ENCODE measurements at regions not wholly inside any gene's neighbourhood (a gene's known extent, or its start where the extent isn't known, plus 50 kb on each side); places are given as distances from the start of the nearest gene placed in this dataset.

DNA sequence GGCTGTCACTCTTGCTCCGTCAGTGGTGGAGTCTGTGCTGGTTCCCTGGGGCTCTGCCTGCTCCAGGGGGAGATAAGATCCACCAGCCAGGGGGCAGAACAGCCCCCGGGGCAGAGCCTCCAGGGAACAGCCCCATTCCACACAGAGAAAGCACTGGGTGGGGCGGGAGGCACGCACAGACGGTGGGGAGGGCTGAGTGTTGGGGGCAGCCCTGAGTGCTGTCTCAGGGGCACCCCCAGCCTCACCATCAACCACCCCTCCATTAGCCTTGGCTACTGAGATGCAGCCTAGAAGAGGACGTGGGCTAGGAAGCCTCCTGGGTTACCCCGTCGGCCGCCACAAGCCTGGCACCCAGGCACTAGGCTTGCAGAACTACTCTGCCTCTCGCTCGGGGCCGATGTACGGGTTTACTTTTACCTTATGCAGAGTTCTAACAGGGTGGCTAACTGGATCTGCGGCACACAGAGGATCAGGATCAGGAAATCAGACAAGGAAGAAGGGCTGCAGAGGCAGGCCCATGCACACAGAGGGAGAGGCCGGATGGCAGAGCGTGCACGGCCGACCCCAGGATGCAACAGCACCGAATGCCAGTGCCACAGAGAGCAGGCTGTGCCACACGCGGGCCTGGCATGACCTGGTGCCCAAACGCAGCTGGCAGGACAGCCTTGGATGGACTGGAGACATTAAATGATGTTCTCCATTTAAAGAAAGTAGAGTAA is 140.5 kb downstream of the CTTN start:
- TF ChIP-seq, protein P1, sequence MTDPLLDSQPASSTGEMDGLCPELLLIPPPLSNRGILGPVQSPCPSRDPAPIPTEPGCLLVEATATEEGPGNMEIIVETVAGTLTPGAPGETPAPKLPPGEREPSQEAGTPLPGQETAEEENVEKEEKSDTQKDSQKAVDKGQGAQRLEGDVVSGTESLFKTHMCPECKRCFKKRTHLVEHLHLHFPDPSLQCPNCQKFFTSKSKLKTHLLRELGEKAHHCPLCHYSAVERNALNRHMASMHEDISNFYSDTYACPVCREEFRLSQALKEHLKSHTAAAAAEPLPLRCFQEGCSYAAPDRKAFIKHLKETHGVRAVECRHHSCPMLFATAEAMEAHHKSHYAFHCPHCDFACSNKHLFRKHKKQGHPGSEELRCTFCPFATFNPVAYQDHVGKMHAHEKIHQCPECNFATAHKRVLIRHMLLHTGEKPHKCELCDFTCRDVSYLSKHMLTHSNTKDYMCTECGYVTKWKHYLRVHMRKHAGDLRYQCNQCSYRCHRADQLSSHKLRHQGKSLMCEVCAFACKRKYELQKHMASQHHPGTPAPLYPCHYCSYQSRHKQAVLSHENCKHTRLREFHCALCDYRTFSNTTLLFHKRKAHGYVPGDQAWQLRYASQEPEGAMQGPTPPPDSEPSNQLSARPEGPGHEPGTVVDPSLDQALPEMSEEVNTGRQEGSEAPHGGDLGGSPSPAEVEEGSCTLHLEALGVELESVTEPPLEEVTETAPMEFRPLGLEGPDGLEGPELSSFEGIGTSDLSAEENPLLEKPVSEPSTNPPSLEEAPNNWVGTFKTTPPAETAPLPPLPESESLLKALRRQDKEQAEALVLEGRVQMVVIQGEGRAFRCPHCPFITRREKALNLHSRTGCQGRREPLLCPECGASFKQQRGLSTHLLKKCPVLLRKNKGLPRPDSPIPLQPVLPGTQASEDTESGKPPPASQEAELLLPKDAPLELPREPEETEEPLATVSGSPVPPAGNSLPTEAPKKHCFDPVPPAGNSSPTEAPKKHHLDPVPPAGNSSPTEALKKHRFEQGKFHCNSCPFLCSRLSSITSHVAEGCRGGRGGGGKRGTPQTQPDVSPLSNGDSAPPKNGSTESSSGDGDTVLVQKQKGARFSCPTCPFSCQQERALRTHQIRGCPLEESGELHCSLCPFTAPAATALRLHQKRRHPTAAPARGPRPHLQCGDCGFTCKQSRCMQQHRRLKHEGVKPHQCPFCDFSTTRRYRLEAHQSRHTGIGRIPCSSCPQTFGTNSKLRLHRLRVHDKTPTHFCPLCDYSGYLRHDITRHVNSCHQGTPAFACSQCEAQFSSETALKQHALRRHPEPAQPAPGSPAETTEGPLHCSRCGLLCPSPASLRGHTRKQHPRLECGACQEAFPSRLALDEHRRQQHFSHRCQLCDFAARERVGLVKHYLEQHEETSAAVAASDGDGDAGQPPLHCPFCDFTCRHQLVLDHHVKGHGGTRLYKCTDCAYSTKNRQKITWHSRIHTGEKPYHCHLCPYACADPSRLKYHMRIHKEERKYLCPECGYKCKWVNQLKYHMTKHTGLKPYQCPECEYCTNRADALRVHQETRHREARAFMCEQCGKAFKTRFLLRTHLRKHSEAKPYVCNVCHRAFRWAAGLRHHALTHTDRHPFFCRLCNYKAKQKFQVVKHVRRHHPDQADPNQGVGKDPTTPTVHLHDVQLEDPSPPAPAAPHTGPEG (CRISPR knock-in tag; IDR thresholded peaks at IDR 0.05) = no peak
- TF ChIP-seq, protein P2, sequence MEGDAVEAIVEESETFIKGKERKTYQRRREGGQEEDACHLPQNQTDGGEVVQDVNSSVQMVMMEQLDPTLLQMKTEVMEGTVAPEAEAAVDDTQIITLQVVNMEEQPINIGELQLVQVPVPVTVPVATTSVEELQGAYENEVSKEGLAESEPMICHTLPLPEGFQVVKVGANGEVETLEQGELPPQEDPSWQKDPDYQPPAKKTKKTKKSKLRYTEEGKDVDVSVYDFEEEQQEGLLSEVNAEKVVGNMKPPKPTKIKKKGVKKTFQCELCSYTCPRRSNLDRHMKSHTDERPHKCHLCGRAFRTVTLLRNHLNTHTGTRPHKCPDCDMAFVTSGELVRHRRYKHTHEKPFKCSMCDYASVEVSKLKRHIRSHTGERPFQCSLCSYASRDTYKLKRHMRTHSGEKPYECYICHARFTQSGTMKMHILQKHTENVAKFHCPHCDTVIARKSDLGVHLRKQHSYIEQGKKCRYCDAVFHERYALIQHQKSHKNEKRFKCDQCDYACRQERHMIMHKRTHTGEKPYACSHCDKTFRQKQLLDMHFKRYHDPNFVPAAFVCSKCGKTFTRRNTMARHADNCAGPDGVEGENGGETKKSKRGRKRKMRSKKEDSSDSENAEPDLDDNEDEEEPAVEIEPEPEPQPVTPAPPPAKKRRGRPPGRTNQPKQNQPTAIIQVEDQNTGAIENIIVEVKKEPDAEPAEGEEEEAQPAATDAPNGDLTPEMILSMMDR (CRISPR knock-in tag; IDR thresholded peaks at IDR 0.05) = no peak
- TF ChIP-seq ZNF891 (CRISPR knock-in tag; IDR thresholded peaks at IDR 0.05) = no peak
- TF ChIP-seq, protein P3, sequence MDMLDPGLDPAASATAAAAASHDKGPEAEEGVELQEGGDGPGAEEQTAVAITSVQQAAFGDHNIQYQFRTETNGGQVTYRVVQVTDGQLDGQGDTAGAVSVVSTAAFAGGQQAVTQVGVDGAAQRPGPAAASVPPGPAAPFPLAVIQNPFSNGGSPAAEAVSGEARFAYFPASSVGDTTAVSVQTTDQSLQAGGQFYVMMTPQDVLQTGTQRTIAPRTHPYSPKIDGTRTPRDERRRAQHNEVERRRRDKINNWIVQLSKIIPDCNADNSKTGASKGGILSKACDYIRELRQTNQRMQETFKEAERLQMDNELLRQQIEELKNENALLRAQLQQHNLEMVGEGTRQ (IDR thresholded peaks at IDR 0.05; ENCODE audit: low read depth, low read length) = no peak
- TF ChIP-seq, protein P3 (CRISPR knock-in tag; IDR thresholded peaks at IDR 0.05; ENCODE audit: borderline replicate concordance) = no peak
- no peak for TF ChIP-seq MAFG (CRISPR knock-in tag; IDR thresholded peaks at IDR 0.05)
- TF ChIP-seq ZNF121 (CRISPR knock-in tag; IDR thresholded peaks at IDR 0.05) = no peak
- TF ChIP-seq ZFP90 (CRISPR knock-in tag; IDR thresholded peaks at IDR 0.05; ENCODE audit: borderline replicate concordance) = no peak
- TF ChIP-seq, protein P4, sequence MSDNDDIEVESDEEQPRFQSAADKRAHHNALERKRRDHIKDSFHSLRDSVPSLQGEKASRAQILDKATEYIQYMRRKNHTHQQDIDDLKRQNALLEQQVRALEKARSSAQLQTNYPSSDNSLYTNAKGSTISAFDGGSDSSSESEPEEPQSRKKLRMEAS (IDR thresholded peaks at IDR 0.05) = no peak
- no peak for TF ChIP-seq ZNF510 (CRISPR knock-in tag; IDR thresholded peaks at IDR 0.05; ENCODE audit: low read depth)
- TF ChIP-seq, protein P5, sequence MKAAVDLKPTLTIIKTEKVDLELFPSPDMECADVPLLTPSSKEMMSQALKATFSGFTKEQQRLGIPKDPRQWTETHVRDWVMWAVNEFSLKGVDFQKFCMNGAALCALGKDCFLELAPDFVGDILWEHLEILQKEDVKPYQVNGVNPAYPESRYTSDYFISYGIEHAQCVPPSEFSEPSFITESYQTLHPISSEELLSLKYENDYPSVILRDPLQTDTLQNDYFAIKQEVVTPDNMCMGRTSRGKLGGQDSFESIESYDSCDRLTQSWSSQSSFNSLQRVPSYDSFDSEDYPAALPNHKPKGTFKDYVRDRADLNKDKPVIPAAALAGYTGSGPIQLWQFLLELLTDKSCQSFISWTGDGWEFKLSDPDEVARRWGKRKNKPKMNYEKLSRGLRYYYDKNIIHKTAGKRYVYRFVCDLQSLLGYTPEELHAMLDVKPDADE (CRISPR knock-in tag; IDR thresholded peaks at IDR 0.05) = no peak
- no peak for TF ChIP-seq BRD4 (CRISPR knock-in tag; IDR thresholded peaks at IDR 0.05)
- TF ChIP-seq, protein P6, sequence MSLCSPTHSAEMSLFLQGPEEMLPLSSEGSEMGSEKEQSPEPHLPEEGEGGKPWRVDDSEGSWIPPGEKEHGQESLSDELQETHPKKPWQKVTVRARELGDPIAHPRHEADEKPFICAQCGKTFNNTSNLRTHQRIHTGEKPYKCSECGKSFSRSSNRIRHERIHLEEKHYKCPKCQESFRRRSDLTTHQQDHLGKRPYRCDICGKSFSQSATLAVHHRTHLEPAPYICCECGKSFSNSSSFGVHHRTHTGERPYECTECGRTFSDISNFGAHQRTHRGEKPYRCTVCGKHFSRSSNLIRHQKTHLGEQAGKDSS (CRISPR knock-in tag; IDR thresholded peaks at IDR 0.05; ENCODE audit: borderline replicate concordance, low read depth) = no peak
- TF ChIP-seq ZNF530 (CRISPR knock-in tag; IDR thresholded peaks at IDR 0.05; ENCODE audit: low read depth) = no peak
